ENCODE measurements at regions not wholly inside any gene's neighbourhood (a gene's known extent, or its start where the extent isn't known, plus 50 kb on each side); places are given as distances from the start of the nearest gene placed in this dataset.
"Not testable (repeated sequence)": the region's sequence is repeated elsewhere in the genome, so short reads cannot be mapped to it uniquely, and the experiment has no call there.

GRCh38 chr12:68479896-68480291, 130.8 kb upstream of the RAP1B start:
- DNase-seq = no peak

- DNase-seq = no peak
These were observed 130.2 kb upstream of the RAP1B start for GRCh38 chr12:68480526-68480925.

- DNase-seq = no peak
These were observed 129.3 kb upstream of the RAP1B start for GRCh38 chr12:68481181-68481941.

GRCh38 chr12:68482014-68482413, 128.7 kb upstream of the RAP1B start:
- DNase-seq = no peak

GRCh38 chr12:68482660-68483059, 128.0 kb upstream of the RAP1B start:
- no peak for DNase-seq

GRCh38 chr12:68483592-68484383, 126.9 kb upstream of the RAP1B start:
- no peak for DNase-seq

- DNase-seq = not testable (repeated sequence)
These were observed 126.1 kb upstream of the RAP1B start for GRCh38 chr12:68484578-68484977.

- not testable (repeated sequence) for DNase-seq
These were observed 124.2 kb upstream of the RAP1B start for GRCh38 chr12:68486449-68486848.

GRCh38 chr12:68487721-68488309, 122.9 kb upstream of the RAP1B start:
- no peak for DNase-seq

GRCh38 chr12:68489273-68489672, 121.4 kb upstream of the RAP1B start:
- no peak for DNase-seq

- no peak for DNase-seq
These were observed 120.2 kb upstream of the RAP1B start for GRCh38 chr12:68490476-68490875.

- no peak for DNase-seq
These were observed 119.3 kb upstream of the RAP1B start for GRCh38 chr12:68491204-68491960.

GRCh38 chr12:68495336-68496070, 115.2 kb upstream of the RAP1B start:
- peak; percentile 10 for DNase-seq

- DNase-seq = no peak
These were observed 113.6 kb upstream of the RAP1B start for GRCh38 chr12:68497107-68497506.

GRCh38 chr12:68497702-68498101, 113.0 kb upstream of the RAP1B start:
- no peak for DNase-seq

- DNase-seq = no peak
These were observed 112.0 kb upstream of the RAP1B start for GRCh38 chr12:68498736-68499135.

- DNase-seq = no peak
These were observed 111.1 kb upstream of the RAP1B start for GRCh38 chr12:68499616-68500015.

GRCh38 chr12:68501226-68501625, 109.5 kb upstream of the RAP1B start:
- DNase-seq = no peak

- DNase-seq = no peak
These were observed 104.7 kb upstream of the RAP1B start for GRCh38 chr12:68505970-68506369.

- no peak for DNase-seq
These were observed 104.1 kb upstream of the RAP1B start for GRCh38 chr12:68506619-68507018.

- DNase-seq = no peak
These were observed 103.0 kb upstream of the RAP1B start for GRCh38 chr12:68507657-68508056.

- DNase-seq = no peak
These were observed 102.1 kb upstream of the RAP1B start for GRCh38 chr12:68508576-68508975.

Data from tongue (tissue), 1 donor.